ENCODE measurements at regions not wholly inside any gene's neighbourhood (a gene's known extent, or its start where the extent isn't known, plus 50 kb on each side); places are given as distances from the start of the nearest gene placed in this dataset.

GRCh38 chr5:148928141-148928540 lies 101.7 kb downstream of the ADRB2 start:
- TF ChIP-seq POLR2A (IDR thresholded peaks at IDR 0.05): no peak
- TF ChIP-seq, protein P1, sequence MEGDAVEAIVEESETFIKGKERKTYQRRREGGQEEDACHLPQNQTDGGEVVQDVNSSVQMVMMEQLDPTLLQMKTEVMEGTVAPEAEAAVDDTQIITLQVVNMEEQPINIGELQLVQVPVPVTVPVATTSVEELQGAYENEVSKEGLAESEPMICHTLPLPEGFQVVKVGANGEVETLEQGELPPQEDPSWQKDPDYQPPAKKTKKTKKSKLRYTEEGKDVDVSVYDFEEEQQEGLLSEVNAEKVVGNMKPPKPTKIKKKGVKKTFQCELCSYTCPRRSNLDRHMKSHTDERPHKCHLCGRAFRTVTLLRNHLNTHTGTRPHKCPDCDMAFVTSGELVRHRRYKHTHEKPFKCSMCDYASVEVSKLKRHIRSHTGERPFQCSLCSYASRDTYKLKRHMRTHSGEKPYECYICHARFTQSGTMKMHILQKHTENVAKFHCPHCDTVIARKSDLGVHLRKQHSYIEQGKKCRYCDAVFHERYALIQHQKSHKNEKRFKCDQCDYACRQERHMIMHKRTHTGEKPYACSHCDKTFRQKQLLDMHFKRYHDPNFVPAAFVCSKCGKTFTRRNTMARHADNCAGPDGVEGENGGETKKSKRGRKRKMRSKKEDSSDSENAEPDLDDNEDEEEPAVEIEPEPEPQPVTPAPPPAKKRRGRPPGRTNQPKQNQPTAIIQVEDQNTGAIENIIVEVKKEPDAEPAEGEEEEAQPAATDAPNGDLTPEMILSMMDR (IDR thresholded peaks at IDR 0.05): no peak
- no peak for TF ChIP-seq POLR2AphosphoS5 (IDR thresholded peaks at IDR 0.05)
